ENCODE measurements at regions not wholly inside any gene's neighbourhood (a gene's known extent, or its start where the extent isn't known, plus 50 kb on each side); places are given as distances from the start of the nearest gene placed in this dataset.

DNA sequence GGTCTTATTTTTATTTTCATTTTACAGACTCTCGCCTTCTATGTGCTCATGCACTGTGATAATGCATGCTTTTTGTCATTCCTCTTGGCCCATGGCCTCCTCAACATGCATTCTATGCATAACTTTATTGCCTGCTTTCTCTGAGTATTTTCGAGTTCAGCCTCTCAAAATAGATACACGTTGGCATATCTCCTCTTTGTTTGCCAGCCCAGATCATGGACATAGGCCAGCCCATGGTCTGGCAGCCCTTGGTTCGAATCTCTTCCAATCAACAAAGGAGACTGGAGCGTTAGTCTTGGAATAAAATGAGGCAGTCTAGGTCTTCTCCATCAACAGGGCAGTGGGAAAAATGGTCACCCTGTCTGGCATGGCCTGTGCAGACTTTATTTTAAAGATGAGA lies 279.5 kb upstream of the ADAMTS16 start:
- H3K4me3 Mint-ChIP-seq, result no peak overlapping the region
- no peaks in the 10 kb centered on the region for H3K36me3 Mint-ChIP-seq (ENCODE audit: low read depth)
- H3K36me3 ChIP-seq (ENCODE audit: control insufficient read depth, insufficient read depth, low read length), result no peaks in the 10 kb centered on the region
- H3K4me1 ChIP-seq (ENCODE audit: control insufficient read depth, insufficient read depth, low read length), result peaks cover 2% of the 10 kb centered on the region
- peaks cover 7% of the 10 kb centered on the region for H3K9me3 Mint-ChIP-seq
- peaks cover 2% of the 10 kb centered on the region for H3K4me1 Mint-ChIP-seq
- no peak for DNase-seq
- no peaks in the 10 kb centered on the region for H3K27me3 Mint-ChIP-seq (ENCODE audit: insufficient read depth)
- WGBS, 2 experiments (ENCODE audit: insufficient coverage in 1 of 2, insufficient read length in 1 of 2), result 87 to 92% methylated on average over 4 to 5 of the region's 5 CpGs
- no peak overlapping the region for H3K27ac Mint-ChIP-seq
- no peaks in the 10 kb centered on the region for H3K27me3 ChIP-seq (ENCODE audit: control insufficient read depth, insufficient read depth, low read length, poor library complexity, severe bottlenecking)
- no peak overlapping the region for H3K4me3 ChIP-seq (ENCODE audit: low read length)
- no peak overlapping the region for H3K27ac ChIP-seq (ENCODE audit: low read depth, low read length)
- TF ChIP-seq, protein P1, sequence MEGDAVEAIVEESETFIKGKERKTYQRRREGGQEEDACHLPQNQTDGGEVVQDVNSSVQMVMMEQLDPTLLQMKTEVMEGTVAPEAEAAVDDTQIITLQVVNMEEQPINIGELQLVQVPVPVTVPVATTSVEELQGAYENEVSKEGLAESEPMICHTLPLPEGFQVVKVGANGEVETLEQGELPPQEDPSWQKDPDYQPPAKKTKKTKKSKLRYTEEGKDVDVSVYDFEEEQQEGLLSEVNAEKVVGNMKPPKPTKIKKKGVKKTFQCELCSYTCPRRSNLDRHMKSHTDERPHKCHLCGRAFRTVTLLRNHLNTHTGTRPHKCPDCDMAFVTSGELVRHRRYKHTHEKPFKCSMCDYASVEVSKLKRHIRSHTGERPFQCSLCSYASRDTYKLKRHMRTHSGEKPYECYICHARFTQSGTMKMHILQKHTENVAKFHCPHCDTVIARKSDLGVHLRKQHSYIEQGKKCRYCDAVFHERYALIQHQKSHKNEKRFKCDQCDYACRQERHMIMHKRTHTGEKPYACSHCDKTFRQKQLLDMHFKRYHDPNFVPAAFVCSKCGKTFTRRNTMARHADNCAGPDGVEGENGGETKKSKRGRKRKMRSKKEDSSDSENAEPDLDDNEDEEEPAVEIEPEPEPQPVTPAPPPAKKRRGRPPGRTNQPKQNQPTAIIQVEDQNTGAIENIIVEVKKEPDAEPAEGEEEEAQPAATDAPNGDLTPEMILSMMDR (conservative IDR thresholded peaks at IDR 0.05), result no peak
- H3K9me3 ChIP-seq (ENCODE audit: control insufficient read depth, low read length), result no peaks in the 10 kb centered on the region
- H3K9ac ChIP-seq (ENCODE audit: extremely low read depth, low read length, poor library complexity, severe bottlenecking), result no peak overlapping the region

DNA sequence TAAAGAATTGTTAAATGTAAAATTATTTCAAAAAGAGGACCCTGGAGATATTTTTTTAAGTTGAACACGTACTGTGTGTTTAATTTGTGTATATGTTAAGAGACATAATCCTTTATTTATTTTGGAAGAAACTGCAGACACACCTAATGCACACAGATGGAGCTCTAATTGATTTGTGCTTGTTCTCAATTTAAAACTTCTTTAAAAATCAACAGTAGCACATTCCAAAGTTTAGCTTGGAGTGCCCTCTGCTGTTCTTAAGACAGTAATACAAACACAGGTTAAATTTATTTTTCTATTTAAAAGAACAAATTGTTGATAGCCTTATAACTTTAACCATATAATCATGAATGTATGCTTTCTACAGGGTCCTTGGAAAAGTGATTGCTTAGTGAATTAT lies 277.6 kb upstream of the ADAMTS16 start:
- H3K9me3 ChIP-seq (ENCODE audit: control insufficient read depth, low read length), result peaks cover 8% of the 10 kb centered on the region
- TF ChIP-seq, protein P1 (conservative IDR thresholded peaks at IDR 0.05), result peak; percentile 89
- H3K4me3 Mint-ChIP-seq, result no peak overlapping the region
- H3K36me3 ChIP-seq (ENCODE audit: control insufficient read depth, insufficient read depth, low read length), result no peaks in the 10 kb centered on the region
- no peak for DNase-seq
- H3K4me3 ChIP-seq (ENCODE audit: low read length), result no peak overlapping the region
- WGBS, 2 experiments (ENCODE audit: insufficient coverage in 1 of 2, insufficient read length in 1 of 2), result 8% methylated on average over 1 of the region's 1 CpG; no CpG with 5 or more reads in 1 of the 2 experiments
- peaks cover 16% of the 10 kb centered on the region for H3K9me3 Mint-ChIP-seq
- H3K27me3 ChIP-seq (ENCODE audit: control insufficient read depth, insufficient read depth, low read length, poor library complexity, severe bottlenecking), result no peaks in the 10 kb centered on the region
- H3K27ac ChIP-seq (ENCODE audit: low read depth, low read length), result no peak overlapping the region
- no peaks in the 10 kb centered on the region for H3K36me3 Mint-ChIP-seq (ENCODE audit: low read depth)
- peaks cover 2% of the 10 kb centered on the region for H3K4me1 Mint-ChIP-seq
- no peak overlapping the region for H3K27ac Mint-ChIP-seq
- H3K4me1 ChIP-seq (ENCODE audit: control insufficient read depth, insufficient read depth, low read length), result peaks cover 2% of the 10 kb centered on the region
- no peaks in the 10 kb centered on the region for H3K27me3 Mint-ChIP-seq (ENCODE audit: insufficient read depth)
- H3K9ac ChIP-seq (ENCODE audit: extremely low read depth, low read length, poor library complexity, severe bottlenecking), result no peak overlapping the region

DNA sequence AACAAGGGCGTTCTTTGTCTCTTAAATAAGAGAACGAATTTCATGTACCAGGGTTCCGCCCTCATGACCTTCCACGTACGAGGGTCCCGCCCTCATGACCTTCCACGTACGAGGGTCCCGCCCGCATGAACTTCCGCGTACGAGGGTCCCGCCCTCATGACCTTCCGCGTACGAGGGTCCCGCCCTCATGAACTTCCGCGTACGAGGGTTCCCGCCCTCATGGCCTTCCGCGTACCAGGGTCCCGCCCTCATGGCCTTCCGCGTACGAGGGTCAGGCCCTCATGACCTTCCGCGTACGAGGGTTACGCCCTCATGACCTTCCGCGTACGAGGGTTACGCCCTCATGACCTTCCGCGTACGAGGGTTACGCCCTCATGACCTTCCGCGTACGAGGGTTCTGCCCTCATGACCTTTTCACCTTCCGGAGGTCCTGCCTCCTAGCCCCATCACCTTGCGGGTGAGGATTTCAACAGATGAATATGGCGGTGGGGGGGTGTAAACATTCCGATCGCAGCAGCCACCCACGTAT lies 273.9 kb upstream of the ADAMTS16 start:
- Histone ChIP-seq H3K36me3 (ENCODE audit: control insufficient read depth, insufficient read depth, low read length) (no peaks in the 10 kb centered on the region), H3K27ac (ENCODE audit: low read depth, low read length) (no peak overlapping the region), H3K9me3 (ENCODE audit: control insufficient read depth, low read length) (peaks cover 8% of the 10 kb centered on the region), H3K4me3 (ENCODE audit: low read length) (no peak overlapping the region), H3K9ac (ENCODE audit: extremely low read depth, low read length, poor library complexity, severe bottlenecking) (no peak overlapping the region), H3K27me3 (ENCODE audit: control insufficient read depth, insufficient read depth, low read length, poor library complexity, severe bottlenecking) (no peaks in the 10 kb centered on the region), H3K4me1 (ENCODE audit: control insufficient read depth, insufficient read depth, low read length) (peaks cover 2% of the 10 kb centered on the region)
- H3K9me3 Mint-ChIP-seq, result peaks cover 16% of the 10 kb centered on the region
- no peak for DNase-seq
- no peak overlapping the region for H3K27ac Mint-ChIP-seq
- TF ChIP-seq, protein P1 (conservative IDR thresholded peaks at IDR 0.05), result no peak
- H3K27me3 Mint-ChIP-seq (ENCODE audit: insufficient read depth), result no peaks in the 10 kb centered on the region
- H3K4me3 Mint-ChIP-seq, result no peak overlapping the region
- H3K36me3 Mint-ChIP-seq (ENCODE audit: low read depth), result no peaks in the 10 kb centered on the region
- H3K4me1 Mint-ChIP-seq, result peaks cover 2% of the 10 kb centered on the region
- 95% methylated on average over 34 to 49 of the region's 49 CpGs for WGBS, 2 experiments (ENCODE audit: insufficient coverage in 1 of 2, insufficient read length in 1 of 2)

Measured in endodermal cell (in vitro differentiated cells).